SH-SY5Y (cell line): ENCODE measurements at regions not wholly inside any gene's neighbourhood (a gene's known extent, or its start where the extent isn't known, plus 50 kb on each side); places are given as distances from the start of the nearest gene placed in this dataset.

ENCODE experiments used
- GATA2 ChIP-seq: IDR thresholded peaks from 2 replicates; pipeline ENCODE4 v1.6.1; 2011; ENCODE audit warnings: mild to moderate bottlenecking, low read depth, low read length
- GATA3 ChIP-seq: IDR thresholded peaks from 2 replicates; pipeline ENCODE4 v1.6.1; 2011; ENCODE audit warnings: low read depth, mild to moderate bottlenecking, low read length, moderate library complexity

GRCh38 chr18:42619771-42620170 is 495.7 kb downstream of the RIT2 start:
- TF ChIP-seq GATA2 (no peak), GATA3 (no peak)

- no peak for TF ChIP-seq GATA3
- TF ChIP-seq GATA2 = no peak
Measured at GRCh38 chr18:42620657-42621056, 494.8 kb downstream of the RIT2 start.

- TF ChIP-seq GATA3 = no peak
- no peak for TF ChIP-seq GATA2
Measured at GRCh38 chr18:42623935-42624334, 491.6 kb downstream of the RIT2 start.

- TF ChIP-seq GATA3 = no peak
- TF ChIP-seq GATA2 = no peak
Measured at GRCh38 chr18:42632801-42633200, 482.7 kb downstream of the RIT2 start.

- TF ChIP-seq GATA2 = no peak
- TF ChIP-seq GATA3 = no peak
Measured at GRCh38 chr18:42635378-42636048, 480.0 kb downstream of the RIT2 start.

- TF ChIP-seq GATA2 (no peak), GATA3 (no peak)
Measured at GRCh38 chr18:42636309-42636708, 479.2 kb downstream of the RIT2 start.

- TF ChIP-seq GATA2 (no peak), GATA3 (no peak)
Measured at GRCh38 chr18:42640160-42640559, 475.3 kb downstream of the RIT2 start.

GRCh38 chr18:42641996-42642395 is 473.5 kb downstream of the RIT2 start:
- TF ChIP-seq GATA2 (no peak), GATA3 (no peak)

- TF ChIP-seq GATA3 = no peak
- TF ChIP-seq GATA2 = peak; percentile 77
Measured at GRCh38 chr18:42644729-42645131, 470.8 kb downstream of the RIT2 start.

- TF ChIP-seq GATA2 (no peak), GATA3 (no peak)
Measured at GRCh38 chr18:42649331-42650035, 466.0 kb downstream of the RIT2 start.

GRCh38 chr18:42654556-42654955 is 460.9 kb downstream of the RIT2 start:
- TF ChIP-seq GATA3 (no peak), GATA2 (no peak)

- TF ChIP-seq GATA2 = no peak
- no peak for TF ChIP-seq GATA3
Measured at GRCh38 chr18:42657551-42657950, 457.9 kb downstream of the RIT2 start.

- no peak for TF ChIP-seq GATA3
Measured at GRCh38 chr18:42658171-42658570, 457.3 kb downstream of the RIT2 start.

GRCh38 chr18:42659187-42659586 is 456.3 kb downstream of the RIT2 start:
- TF ChIP-seq GATA2 (no peak), GATA3 (no peak)

GRCh38 chr18:42670860-42671259 is 444.6 kb downstream of the RIT2 start:
- TF ChIP-seq GATA2 (no peak), GATA3 (no peak)
